Activated CD4-positive, alpha-beta memory T cell treated with anti-CD3 and anti-CD28 coated beads for 36 hours (primary cell): ENCODE measurements at regions not wholly inside any gene's neighbourhood (a gene's known extent, or its start where the extent isn't known, plus 50 kb on each side); places are given as distances from the start of the nearest gene placed in this dataset.

Experiments used
- CTCF ChIA-PET: fragments of 350-600 bp; sonication (Branson Sonifier 250); formaldehyde crosslinking; loops from one replicate; lab custom pipeline; 2021; ENCODE audit warnings: antibody characterized with exemption, inconsistent platforms; lab: Charles Lee
- POLR2A ChIA-PET: fragments of 350-600 bp; sonication (Branson Sonifier 250); formaldehyde crosslinking; loops from one replicate; lab custom pipeline; 2021; ENCODE audit warnings: antibody characterized with exemption; lab: Charles Lee
- DNase-seq: peaks from one replicate; pipeline ENCODE4 v3.0.0-alpha.2; 2020
- H3K27ac Mint-ChIP-seq: one replicate; pipeline ENCODE4 v1.8.0; 2021; ENCODE audit warnings: mixed read lengths
- H3K27me3 Mint-ChIP-seq: one replicate; pipeline ENCODE4 v1.8.0; 2021; ENCODE audit warnings: mixed read lengths
- H3K36me3 Mint-ChIP-seq: one replicate; pipeline ENCODE4 v1.8.0; 2021; ENCODE audit warnings: mixed read lengths
- H3K4me1 Mint-ChIP-seq: one replicate; pipeline ENCODE4 v1.8.0; 2021; ENCODE audit warnings: low read depth, mixed read lengths
- H3K4me3 Mint-ChIP-seq: one replicate; pipeline ENCODE4 v1.8.0; 2021; ENCODE audit warnings: mild to moderate bottlenecking, mixed read lengths
- H3K9me3 Mint-ChIP-seq: one replicate; pipeline ENCODE4 v1.8.0; 2021; ENCODE audit warnings: mixed read lengths
- intact Hi-C: fragments of 100-400 bp; cut with micrococcal nuclease; formaldehyde crosslinking; loops from one replicate; pipeline ENCODE4 v1.15.1; 2023

DNA sequence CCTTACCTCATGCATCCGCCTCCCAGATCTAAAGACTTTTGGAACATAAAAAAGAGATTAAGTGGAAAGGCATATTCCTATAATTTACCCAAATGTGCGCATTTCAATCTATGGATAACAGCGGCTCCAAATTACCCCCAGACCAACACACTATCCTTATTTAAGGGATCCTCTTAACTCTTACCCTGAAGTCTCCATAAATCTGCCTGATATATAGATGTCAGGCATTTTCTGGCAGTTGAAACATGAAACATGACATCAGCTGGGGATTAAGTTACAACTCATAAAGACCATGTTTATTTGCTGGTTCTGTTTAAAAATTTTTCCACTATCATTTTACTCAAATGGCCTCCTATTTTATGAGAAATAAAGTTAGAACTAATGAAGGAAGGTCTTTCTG lies 478.5 kb upstream of the SALL1 start:
- ChIA-PET POLR2A (no interaction called here), CTCF (no interaction called here)
- intact Hi-C loops = no loop called here
- Mint-ChIP-seq H3K27ac (no peak overlapping the region), H3K4me3 (no peak overlapping the region), H3K4me1 (no peaks in the 10 kb centered on the region), H3K9me3 (peaks cover 12% of the 10 kb centered on the region), H3K27me3 (no peaks in the 10 kb centered on the region), H3K36me3 (no peaks in the 10 kb centered on the region)
- no peak for DNase-seq

DNA sequence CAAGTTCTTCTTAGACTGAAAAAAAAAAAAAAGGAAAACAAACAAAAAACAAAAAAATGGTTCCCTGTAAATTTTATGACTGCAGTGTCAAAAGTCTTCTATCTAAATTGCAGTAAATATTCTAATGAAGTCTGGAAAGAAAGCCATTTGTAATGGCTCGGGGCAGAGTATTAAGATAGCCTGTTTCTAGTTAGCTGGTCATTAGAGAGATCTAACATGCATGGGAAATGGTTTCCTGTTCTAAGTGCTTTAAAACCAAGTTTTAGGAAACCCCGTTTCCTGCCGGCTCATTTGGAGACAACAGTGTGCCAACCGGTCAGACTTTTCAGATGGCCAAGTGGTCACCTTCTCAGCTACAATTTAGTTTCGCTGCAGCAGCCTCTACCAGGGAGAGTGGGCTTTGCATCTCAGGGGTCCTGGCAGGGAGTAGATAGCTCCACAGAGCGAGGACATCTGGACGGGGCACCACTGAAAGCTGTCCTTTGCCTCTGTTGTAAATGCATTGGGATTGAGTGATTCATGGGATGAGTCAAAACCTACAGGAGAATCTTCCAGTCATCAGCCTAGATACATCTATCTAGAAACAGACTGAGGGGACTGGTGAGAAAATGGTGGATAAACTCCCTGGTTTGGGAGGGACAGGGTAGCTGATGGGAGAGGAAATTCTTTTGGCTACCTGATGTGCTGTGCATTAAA lies 473.2 kb upstream of the SALL1 start:
- intact Hi-C loops = no loop called here
- Mint-ChIP-seq H3K4me1 (no peaks in the 10 kb centered on the region), H3K9me3 (peaks cover 16% of the 10 kb centered on the region), H3K27ac (no peak overlapping the region), H3K27me3 (no peaks in the 10 kb centered on the region), H3K4me3 (no peak overlapping the region), H3K36me3 (no peaks in the 10 kb centered on the region)
- ChIA-PET CTCF (no interaction called here), POLR2A (no interaction called here)
- DNase-seq = no peak

DNA sequence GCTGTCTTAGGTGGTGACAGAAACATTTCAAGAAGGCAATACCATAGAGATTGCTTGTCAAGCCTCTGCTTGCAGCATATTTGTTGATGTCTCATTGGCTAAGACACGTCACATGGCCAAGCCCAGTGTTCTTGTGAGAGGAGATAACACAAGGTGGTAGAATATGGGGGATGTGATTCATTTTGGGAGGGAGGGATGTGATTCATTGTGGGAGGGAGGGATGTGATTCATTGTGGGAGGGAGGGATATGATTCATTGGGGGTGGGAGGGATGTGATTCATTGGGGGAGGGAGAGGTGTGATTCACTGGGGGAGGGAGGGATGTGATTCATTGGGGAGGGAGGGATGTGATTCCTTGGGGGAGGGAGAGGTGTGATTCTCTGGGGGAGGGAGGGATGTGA lies 470.5 kb upstream of the SALL1 start:
- no peaks in the 10 kb centered on the region for H3K36me3 Mint-ChIP-seq
- H3K9me3 Mint-ChIP-seq = peaks cover 17% of the 10 kb centered on the region

DNA sequence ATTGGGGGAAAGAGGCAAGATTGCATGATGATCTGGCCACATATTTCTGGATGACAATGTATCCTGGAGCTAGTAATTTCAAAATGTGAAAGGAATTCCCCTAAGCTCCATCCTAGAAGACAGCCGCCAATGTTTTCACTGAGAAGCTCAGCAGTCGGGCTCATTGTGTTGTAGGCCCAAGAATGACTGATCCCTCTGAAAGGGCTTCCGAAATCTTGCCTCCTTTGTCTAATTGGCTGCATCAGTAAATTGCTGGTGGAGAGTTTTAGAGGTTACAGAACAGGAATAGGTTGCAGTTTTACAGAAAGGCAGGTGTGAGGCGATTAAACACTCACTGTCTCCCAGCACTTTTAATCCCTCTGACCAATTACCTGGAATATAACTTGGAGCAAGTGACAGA lies 464.1 kb upstream of the SALL1 start:
- intact Hi-C loops = no loop called here
- no peaks in the 10 kb centered on the region for H3K27me3 Mint-ChIP-seq
- ChIA-PET POLR2A (no interaction called here), CTCF (no interaction called here)
- H3K4me1 Mint-ChIP-seq = no peaks in the 10 kb centered on the region
- no peak for DNase-seq
- no peak overlapping the region for H3K4me3 Mint-ChIP-seq
- no peak overlapping the region for H3K27ac Mint-ChIP-seq
- no peaks in the 10 kb centered on the region for H3K36me3 Mint-ChIP-seq
- peaks cover 5% of the 10 kb centered on the region for H3K9me3 Mint-ChIP-seq

More for the DNA sequence above, 470.5 kb upstream of the SALL1 start:
- Mint-ChIP-seq H3K27me3 (no peaks in the 10 kb centered on the region), H3K27ac (no peak overlapping the region), H3K4me3 (no peak overlapping the region), H3K4me1 (no peaks in the 10 kb centered on the region)
- ChIA-PET POLR2A (no interaction called here), CTCF (no interaction called here)
- intact Hi-C loops = no loop called here
- DNase-seq = no peak

DNA sequence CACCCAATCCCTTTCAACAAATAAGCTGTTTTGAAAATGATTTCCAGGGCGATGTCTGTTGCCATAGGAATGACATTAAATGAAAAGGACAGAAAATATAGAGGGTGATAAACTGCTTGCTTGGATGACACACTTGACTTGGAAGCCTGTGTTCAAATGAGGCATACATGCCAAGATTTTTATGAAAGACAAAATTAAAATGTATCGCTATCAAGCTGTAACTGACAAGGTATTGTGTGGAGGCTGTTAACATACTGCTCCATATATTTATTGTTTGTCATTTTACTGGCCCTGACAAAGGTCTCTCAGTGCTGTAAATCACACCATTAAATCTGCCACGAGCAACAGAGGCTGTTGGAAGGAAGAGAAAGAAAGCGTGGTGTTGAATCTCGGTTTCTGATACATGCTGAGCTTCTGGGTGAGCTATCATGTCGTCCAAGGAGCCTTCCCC lies 456.2 kb upstream of the SALL1 start:
- Mint-ChIP-seq H3K9me3 (peaks cover 5% of the 10 kb centered on the region), H3K4me3 (no peak overlapping the region), H3K36me3 (no peaks in the 10 kb centered on the region), H3K4me1 (no peaks in the 10 kb centered on the region), H3K27ac (no peak overlapping the region), H3K27me3 (no peaks in the 10 kb centered on the region)
- no peak for DNase-seq
- POLR2A ChIA-PET = no interaction called here
- intact Hi-C loops = no loop called here
- CTCF ChIA-PET = no interaction called here

DNA sequence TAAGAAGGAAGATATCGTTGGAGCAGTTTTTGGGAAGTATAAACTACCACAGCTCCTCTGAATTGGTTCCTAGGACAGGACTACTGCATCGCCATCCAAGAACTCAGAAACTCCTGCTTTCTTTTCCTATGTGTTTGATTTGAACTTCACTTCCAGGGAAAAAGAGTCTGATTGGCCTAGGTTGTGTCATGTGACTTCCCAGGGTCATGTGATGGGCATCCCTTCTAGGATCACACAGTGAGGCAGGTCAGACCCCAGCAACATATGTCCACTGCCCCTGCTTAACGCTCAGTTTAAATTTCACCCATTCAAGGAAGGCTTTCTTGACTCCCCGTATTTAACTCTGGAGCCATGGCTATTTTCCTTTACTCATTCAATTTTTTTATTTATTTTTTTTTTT lies 445.2 kb upstream of the SALL1 start:
- ChIA-PET POLR2A (no interaction called here), CTCF (no interaction called here)
- no peaks in the 10 kb centered on the region for H3K36me3 Mint-ChIP-seq
- peaks cover 22% of the 10 kb centered on the region for H3K9me3 Mint-ChIP-seq
- intact Hi-C loops = no loop called here
- H3K27ac Mint-ChIP-seq = no peak overlapping the region
- H3K4me3 Mint-ChIP-seq = no peak overlapping the region
- no peak for DNase-seq
- no peaks in the 10 kb centered on the region for H3K27me3 Mint-ChIP-seq
- no peaks in the 10 kb centered on the region for H3K4me1 Mint-ChIP-seq

DNA sequence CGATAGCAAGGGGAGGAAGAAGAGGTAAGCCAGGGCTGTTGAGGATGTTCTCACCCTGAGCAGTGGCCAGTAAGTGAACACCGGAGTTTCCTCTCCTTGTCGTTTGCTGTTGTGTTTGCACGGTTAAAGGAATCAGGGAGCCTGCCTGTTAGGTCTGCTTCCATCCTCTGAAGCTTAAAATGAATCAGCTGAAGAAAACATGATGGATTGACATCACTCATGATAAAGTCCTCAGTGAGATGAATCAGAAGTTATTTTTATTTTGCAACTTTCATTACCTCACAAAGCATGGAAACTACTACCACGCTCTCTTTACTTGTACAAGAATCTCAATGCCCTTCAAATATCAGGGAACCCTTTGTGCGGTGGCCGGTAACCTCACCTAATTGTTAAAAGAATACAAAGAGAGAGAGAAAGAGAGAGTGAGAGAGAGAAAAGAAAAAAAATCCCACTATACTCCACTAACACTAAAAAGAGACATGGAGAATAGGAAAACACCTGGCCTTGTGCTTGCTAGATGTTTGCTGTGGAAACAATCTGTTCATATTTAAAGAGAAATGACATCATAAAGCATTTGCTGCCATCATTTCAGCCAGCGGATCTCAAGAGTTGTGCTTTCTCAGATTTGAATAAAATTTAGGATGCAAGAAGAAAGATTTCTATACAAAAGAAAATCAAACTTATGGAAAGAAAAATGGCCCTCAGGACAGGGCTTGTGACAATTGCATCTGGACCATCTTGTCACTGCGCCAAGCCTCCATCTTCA lies 441.6 kb upstream of the SALL1 start:
- ChIA-PET POLR2A (no interaction called here), CTCF (no interaction called here)
- Mint-ChIP-seq H3K27ac (no peak overlapping the region), H3K9me3 (peaks cover 17% of the 10 kb centered on the region), H3K4me3 (no peak overlapping the region), H3K27me3 (no peaks in the 10 kb centered on the region), H3K36me3 (no peaks in the 10 kb centered on the region), H3K4me1 (no peaks in the 10 kb centered on the region)
- intact Hi-C loops = no loop called here
- DNase-seq = no peak

DNA sequence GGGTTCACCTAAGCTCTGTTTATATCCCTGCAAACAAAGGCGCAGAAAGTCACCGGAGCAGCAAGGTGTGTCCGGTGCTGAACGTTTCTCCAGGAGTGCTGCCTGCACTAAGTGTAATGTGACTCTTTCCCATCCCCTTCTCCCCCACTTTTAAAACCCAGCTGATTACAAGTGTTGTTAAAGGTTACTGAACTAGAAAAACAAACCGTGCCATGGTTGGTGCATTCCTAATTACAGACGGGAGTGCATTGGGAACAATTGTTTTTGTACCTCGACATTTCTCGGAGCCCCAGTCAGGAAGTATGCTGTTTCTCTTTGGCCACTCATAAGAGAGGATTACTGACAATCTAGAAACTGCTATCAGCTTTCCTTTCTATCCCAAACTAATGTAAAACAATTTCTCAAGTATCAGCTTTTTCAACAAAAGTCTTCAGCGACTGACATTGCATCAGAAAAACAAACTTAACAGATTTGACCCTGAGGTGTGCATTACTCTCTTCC lies 441.0 kb upstream of the SALL1 start:
- Mint-ChIP-seq H3K4me3 (no peak overlapping the region), H3K4me1 (no peaks in the 10 kb centered on the region), H3K9me3 (peaks cover 14% of the 10 kb centered on the region), H3K36me3 (no peaks in the 10 kb centered on the region), H3K27me3 (no peaks in the 10 kb centered on the region), H3K27ac (no peak overlapping the region)
- CTCF ChIA-PET = no interaction called here
- no peak for DNase-seq
- POLR2A ChIA-PET = no interaction called here
- intact Hi-C loops = no loop called here

DNA sequence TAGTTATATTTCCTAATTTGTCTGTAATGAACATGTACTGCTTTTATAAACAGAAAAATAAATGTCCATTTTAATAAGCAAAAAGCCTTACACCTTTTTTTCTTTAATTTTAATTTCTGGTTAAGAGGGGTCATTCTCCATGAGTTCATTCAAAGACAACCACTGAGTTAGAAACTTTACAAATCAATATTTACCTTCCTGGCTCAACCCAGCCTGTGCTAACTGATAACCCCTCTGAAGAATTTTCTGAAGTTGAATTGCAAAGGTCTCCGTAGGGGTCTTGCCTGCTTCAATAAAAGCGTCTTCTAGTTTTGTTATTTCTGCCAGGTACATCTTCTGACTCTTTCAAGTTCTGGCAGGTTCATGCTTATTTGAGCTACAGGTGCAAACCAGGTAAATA lies 440.4 kb upstream of the SALL1 start:
- ChIA-PET POLR2A (no interaction called here), CTCF (no interaction called here)
- no peaks in the 10 kb centered on the region for H3K4me1 Mint-ChIP-seq
- H3K27me3 Mint-ChIP-seq = no peaks in the 10 kb centered on the region
- H3K36me3 Mint-ChIP-seq = no peaks in the 10 kb centered on the region
- no peak for DNase-seq
- no peak overlapping the region for H3K27ac Mint-ChIP-seq
- intact Hi-C loops = no loop called here
- H3K4me3 Mint-ChIP-seq = no peak overlapping the region
- peaks cover 11% of the 10 kb centered on the region for H3K9me3 Mint-ChIP-seq

DNA sequence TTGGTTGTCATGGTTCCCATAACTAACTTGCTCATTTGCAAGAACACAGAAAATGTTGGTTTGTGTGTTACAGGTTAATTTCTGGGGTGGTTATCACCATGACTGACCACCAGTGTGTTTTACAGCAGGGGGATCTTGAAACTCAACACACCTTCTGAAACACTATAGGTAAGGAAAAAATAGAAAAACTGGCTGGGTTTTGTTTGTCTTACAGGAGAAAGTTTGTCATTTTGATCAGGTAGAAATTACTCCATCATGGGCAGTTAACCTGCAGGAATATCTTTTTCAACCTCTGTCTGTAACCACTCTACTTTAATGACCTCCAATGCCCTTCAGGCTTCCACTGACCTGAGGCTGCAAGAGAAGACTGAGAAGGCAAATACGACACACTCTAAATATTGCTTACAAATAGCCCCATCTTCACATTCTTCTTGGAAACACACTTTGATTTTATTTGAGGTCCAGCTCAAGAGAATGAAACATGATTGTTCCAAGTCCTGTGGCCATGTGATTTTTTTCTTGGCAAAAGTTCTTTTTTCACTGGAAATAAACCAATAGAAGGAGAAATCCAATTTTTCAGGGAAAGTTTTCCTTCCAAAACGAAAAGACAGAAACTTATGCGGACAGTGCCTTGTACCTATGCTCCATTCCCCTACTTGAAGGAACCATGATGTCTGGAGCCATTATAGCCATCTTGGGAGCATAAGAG lies 428.7 kb upstream of the SALL1 start:
- peaks cover 12% of the 10 kb centered on the region for H3K9me3 Mint-ChIP-seq
- intact Hi-C loops = no loop called here
- ChIA-PET CTCF (no interaction called here), POLR2A (no interaction called here)
- H3K4me1 Mint-ChIP-seq = no peaks in the 10 kb centered on the region
- no peaks in the 10 kb centered on the region for H3K36me3 Mint-ChIP-seq
- no peak overlapping the region for H3K27ac Mint-ChIP-seq
- no peak overlapping the region for H3K4me3 Mint-ChIP-seq
- H3K27me3 Mint-ChIP-seq = no peaks in the 10 kb centered on the region
- no peak for DNase-seq

DNA sequence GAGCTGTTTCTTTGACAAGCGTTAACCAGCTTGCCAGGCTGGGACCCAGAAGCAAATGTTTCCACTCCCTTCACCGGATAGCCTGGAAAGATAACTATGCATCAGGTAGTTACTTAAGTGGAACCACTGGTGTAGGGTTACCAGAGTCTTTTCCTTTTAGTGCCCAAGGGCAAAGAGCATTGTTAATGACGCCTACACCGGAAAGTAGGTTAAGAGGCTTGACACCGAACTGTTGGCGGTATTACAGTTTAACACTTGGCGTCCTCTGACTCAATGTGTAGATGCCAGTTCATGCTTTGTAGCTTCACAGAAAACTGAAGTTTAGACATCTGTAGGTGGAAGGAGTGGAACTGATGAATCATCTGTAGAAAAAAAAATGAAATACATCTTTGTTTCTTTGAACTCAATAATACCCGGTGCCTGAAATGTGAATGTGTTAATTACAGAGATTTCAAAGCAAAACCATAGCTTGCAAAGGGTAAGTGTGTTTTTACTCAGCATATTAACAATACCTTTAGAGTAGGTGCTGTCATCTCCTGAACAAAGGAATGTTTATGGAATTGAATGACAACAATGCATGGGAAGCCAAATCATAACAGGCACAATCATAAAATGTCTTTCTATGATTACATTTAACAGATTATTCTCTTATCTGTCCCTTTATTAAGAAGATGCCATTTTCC lies 426.7 kb upstream of the SALL1 start:
- intact Hi-C loops = no loop called here
- DNase-seq = no peak
- Mint-ChIP-seq H3K4me3 (no peak overlapping the region), H3K4me1 (no peaks in the 10 kb centered on the region), H3K9me3 (peaks cover 14% of the 10 kb centered on the region), H3K36me3 (no peaks in the 10 kb centered on the region), H3K27ac (no peak overlapping the region), H3K27me3 (no peaks in the 10 kb centered on the region)
- CTCF ChIA-PET = no interaction called here
- POLR2A ChIA-PET = no interaction called here
